Lung (tissue), 11 donors: ENCODE measurements at regions not wholly inside any gene's neighbourhood (a gene's known extent, or its start where the extent isn't known, plus 50 kb on each side); places are given as distances from the start of the nearest gene placed in this dataset.

ENCODE experiments used
- ATAC-seq: fragments of 200-7000 bp; cut with Tn5 transposase; one replicate; pipeline ENCODE4 v1.9.1; 2020; ENCODE audit warnings: moderate number of reproducible peaks; ENCODE audit not compliant: insufficient read depth, low FRiP score
- DNase-seq, 3 donors: peaks; one replicate each; pipeline ENCODE4 v3.0.0-alpha.2; 2013 to 2017
- H3K27ac ChIP-seq, 2 donors: one replicate each; pipeline ENCODE4 v1.5.1; 2013; ENCODE audit warnings: mild to moderate bottlenecking in 2 of 2, moderate library complexity in 2 of 2, control low read depth in 1 of 2, inconsistent platforms in 1 of 2, low read depth in 1 of 2, low read length in 1 of 2
- H3K27me3 ChIP-seq, 3 donors: one replicate each; pipeline ENCODE4 v1.5.1; 2013; ENCODE audit warnings: low read length in 2 of 3; ENCODE audit not compliant: control insufficient read depth in 3 of 3, insufficient read depth in 3 of 3
- H3K36me3 ChIP-seq, 4 donors: one replicate each; pipeline ENCODE4 v1.5.1; 2013; ENCODE audit warnings: low read length in 4 of 4, mild to moderate bottlenecking in 1 of 4, moderate library complexity in 1 of 4; ENCODE audit not compliant: control insufficient read depth in 4 of 4, insufficient read depth in 4 of 4
- H3K4me1 ChIP-seq, 5 donors: one replicate each; pipeline ENCODE4 v1.5.1; 2013; ENCODE audit warnings: low read length in 5 of 5, mild to moderate bottlenecking in 2 of 5, moderate library complexity in 1 of 5; ENCODE audit not compliant: control insufficient read depth in 5 of 5, insufficient read depth in 5 of 5
- H3K4me3 ChIP-seq: one replicate; pipeline ENCODE4 v1.5.1; 2013; ENCODE audit warnings: mild to moderate bottlenecking, control low read depth, moderate library complexity
- H3K9ac ChIP-seq, 2 donors: one replicate each; pipeline ENCODE4 v1.5.1; 2013; ENCODE audit warnings: low read length in 2 of 2, control low read depth in 1 of 2; ENCODE audit not compliant: insufficient read depth in 1 of 2
- H3K9me3 ChIP-seq, 4 donors: one replicate each; pipeline ENCODE4 v1.5.1; 2013; ENCODE audit warnings: low read length in 3 of 4, mild to moderate bottlenecking in 1 of 4, moderate library complexity in 1 of 4; ENCODE audit not compliant: control insufficient read depth in 4 of 4, insufficient read depth in 3 of 4
- WGBS, 2 donors: extraction: QIAGEN DNeasy Blood & Tissue Kit; methylation state at CpG; one replicate each; pipeline ENCODE4 v1.1.7; 2013; 5-methylcytosine and 5-hydroxymethylcytosine counted together
- TF ChIP-seq, protein P1 (sequence below): IDR thresholded peaks from 2 replicates; pipeline ENCODE4 v1.5.1; 2012; ENCODE audit warnings: mild to moderate bottlenecking; ENCODE audit errors: control extremely low read depth, extremely low read depth
- donor health status: control.
- donor health status: control.
- donor health status: Bipolar disorder and iron deficiency.
- donor health status: healthy.
- donor health status: DM: yes; HTN: yes; CAD: no.

DNA sequence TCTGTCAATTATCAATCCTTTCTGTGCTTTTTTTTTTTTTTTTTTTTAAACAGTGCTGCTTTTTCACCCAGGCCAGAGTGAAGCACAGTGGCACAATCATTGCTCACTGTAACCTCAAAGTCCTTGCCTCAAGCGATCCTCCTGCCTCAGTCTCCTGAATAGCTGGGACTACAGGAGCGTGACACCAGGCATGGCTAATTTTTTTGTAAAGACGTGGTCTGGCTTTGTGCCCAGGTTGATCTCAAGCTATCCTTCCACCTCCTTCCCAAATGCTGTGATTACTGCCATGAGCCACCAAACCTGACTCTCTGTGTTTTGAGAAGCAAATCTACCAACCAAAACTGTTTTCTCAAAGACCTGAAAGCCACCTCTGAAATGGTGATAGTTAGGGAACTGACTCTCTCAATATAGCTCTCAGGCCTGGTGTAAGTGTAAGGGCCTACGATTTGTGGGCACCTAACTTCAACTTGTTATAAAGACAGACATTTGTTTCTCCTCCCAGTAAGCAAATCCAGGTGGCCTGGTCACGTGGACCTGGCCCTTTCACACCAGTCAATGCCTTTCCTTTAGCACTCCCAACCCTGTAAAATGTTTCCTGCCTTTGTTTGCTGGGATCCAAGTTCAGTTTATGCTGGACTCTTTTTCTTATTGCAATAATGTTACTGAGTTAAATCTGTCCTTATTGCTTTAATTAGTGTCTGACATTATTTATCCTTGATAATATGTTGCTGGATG lies 2015.9 kb downstream of the PCDH7 start:
- H3K9ac ChIP-seq: no peak overlapping the region
- no peaks in the 10 kb centered on the region for H3K27me3 ChIP-seq
- H3K27ac ChIP-seq: no peak overlapping the region
- TF ChIP-seq, protein P1, sequence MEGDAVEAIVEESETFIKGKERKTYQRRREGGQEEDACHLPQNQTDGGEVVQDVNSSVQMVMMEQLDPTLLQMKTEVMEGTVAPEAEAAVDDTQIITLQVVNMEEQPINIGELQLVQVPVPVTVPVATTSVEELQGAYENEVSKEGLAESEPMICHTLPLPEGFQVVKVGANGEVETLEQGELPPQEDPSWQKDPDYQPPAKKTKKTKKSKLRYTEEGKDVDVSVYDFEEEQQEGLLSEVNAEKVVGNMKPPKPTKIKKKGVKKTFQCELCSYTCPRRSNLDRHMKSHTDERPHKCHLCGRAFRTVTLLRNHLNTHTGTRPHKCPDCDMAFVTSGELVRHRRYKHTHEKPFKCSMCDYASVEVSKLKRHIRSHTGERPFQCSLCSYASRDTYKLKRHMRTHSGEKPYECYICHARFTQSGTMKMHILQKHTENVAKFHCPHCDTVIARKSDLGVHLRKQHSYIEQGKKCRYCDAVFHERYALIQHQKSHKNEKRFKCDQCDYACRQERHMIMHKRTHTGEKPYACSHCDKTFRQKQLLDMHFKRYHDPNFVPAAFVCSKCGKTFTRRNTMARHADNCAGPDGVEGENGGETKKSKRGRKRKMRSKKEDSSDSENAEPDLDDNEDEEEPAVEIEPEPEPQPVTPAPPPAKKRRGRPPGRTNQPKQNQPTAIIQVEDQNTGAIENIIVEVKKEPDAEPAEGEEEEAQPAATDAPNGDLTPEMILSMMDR: no peak
- H3K4me1 ChIP-seq: no peaks in the 10 kb centered on the region
- H3K9me3 ChIP-seq: peaks cover 0 to 2% (median 0%) of the 10 kb centered on the region in 4 donors
- H3K36me3 ChIP-seq: no peaks in the 10 kb centered on the region
- H3K4me3 ChIP-seq: no peak overlapping the region
- ATAC-seq (no peak), DNase-seq (no peak)
- WGBS, 2 donors: 67 to 72% methylated on average over 5 of the region's 5 CpGs

DNA sequence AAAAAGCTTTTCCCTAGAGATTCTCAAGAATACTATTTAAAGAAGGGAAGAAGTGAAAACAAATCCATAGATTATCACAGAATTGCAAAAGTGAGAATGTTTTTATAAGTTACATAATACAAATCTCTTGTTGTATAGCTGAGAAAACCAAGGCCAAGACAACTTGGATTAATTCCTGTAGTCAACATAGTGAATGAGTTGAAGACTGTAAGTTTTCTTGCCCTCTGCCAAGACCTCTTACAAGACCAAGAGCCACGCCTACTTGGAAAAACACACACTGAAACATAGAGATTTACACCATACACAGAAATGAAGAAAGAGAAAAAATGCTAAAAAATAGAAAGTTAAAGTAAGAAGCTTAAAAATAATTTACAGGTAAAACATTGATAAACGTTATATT lies 2024.0 kb downstream of the PCDH7 start:
- H3K9ac ChIP-seq: no peak overlapping the region
- TF ChIP-seq, protein P1: no peak
- H3K27ac ChIP-seq: no peak overlapping the region
- H3K4me1 ChIP-seq: no peaks in the 10 kb centered on the region
- no peaks in the 10 kb centered on the region for H3K27me3 ChIP-seq
- no peaks in the 10 kb centered on the region for H3K9me3 ChIP-seq
- no peak for DNase-seq
- ATAC-seq: no peak
- no peaks in the 10 kb centered on the region for H3K36me3 ChIP-seq
- no peak overlapping the region for H3K4me3 ChIP-seq
- 75 to 86% methylated on average over 2 of the region's 2 CpGs for WGBS, 2 donors

DNA sequence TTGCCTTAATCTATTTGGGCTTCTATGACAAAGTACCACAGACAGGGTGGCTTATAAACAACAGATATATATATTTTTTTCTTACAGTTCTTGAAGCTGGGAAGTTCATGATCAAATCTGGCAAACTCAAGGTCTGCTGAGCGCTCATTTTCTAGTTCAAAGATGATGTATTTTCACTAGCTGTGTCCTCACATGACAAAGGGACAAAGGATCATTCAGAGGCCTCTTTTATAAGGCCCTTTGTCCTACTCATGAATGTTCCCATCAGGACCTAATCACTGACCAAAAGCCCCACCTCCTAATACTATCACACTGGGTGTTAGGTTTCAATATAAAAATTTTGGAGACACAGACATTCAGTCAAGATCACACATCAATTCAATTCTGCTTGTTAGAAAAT lies 2025.2 kb downstream of the PCDH7 start:
- DNase-seq (no peak), ATAC-seq (no peak)
- 77 to 97% methylated on average over 1 of the region's 1 CpG for WGBS, 2 donors
- Histone ChIP-seq H3K4me3 (no peak overlapping the region), H3K36me3 (no peaks in the 10 kb centered on the region), H3K27ac (no peak overlapping the region), H3K4me1 (no peaks in the 10 kb centered on the region), H3K9ac (no peak overlapping the region), H3K9me3 (no peaks in the 10 kb centered on the region), H3K27me3 (no peaks in the 10 kb centered on the region)
- TF ChIP-seq, protein P1: no peak

DNA sequence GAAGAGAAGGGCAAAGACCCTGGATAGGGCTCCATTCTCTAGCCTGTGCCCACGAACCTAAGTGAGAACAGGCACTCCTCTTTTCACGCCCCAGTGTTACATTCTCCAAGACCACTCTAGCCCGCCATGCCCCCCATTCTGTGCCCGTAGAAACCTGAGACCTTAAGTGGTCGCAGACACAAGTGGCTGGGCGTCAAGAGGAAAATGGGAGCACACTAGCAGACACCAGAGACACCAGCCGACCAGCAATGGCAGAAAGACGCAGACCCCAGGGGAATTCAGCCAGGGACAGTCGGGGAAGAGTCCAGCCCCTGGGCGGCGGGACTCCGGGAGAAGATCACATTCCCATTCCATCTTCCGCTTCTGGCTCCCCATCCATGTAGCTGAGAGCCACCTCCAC lies 2027.9 kb downstream of the PCDH7 start:
- H3K36me3 ChIP-seq: no peaks in the 10 kb centered on the region
- H3K4me1 ChIP-seq: no peaks in the 10 kb centered on the region
- no peak for DNase-seq
- TF ChIP-seq, protein P1: no peak
- ATAC-seq: no peak
- no peaks in the 10 kb centered on the region for H3K9me3 ChIP-seq
- H3K27ac ChIP-seq: no peak overlapping the region
- 92 to 95% methylated on average over 13 of the region's 13 CpGs for WGBS, 2 donors
- H3K4me3 ChIP-seq: no peak overlapping the region
- H3K9ac ChIP-seq: no peak overlapping the region
- no peaks in the 10 kb centered on the region for H3K27me3 ChIP-seq
